CD14-positive monocyte (primary cell): ENCODE measurements at regions not wholly inside any gene's neighbourhood (a gene's known extent, or its start where the extent isn't known, plus 50 kb on each side); places are given as distances from the start of the nearest gene placed in this dataset.

Experiments used
- DNase-seq, 3 donors: peaks; one replicate each; pipeline ENCODE4 v3.0.0-alpha.2; 2011 to 2022
- H2AFZ ChIP-seq: 2 replicates; pipeline ENCODE4 v1.6.0; 2012; ENCODE audit warnings: mild to moderate bottlenecking, low read depth, low read length, inconsistent platforms; ENCODE audit not compliant: insufficient read depth, poor library complexity, severe bottlenecking
- H3K27ac ChIP-seq, 2 donors: 1 replicate in 1 of 2; 2 replicates in 1 of 2; pipeline ENCODE4 v1.5.1; 2012 to 2013; ENCODE audit warnings: low read length in 2 of 2, control low read depth in 1 of 2, inconsistent platforms in 1 of 2, low read depth in 1 of 2, mild to moderate bottlenecking in 1 of 2
- H3K27me3 ChIP-seq, 2 donors: one replicate each; pipeline versions ENCODE4 v1.6.0 to v1.6.1; 2011 to 2013; ENCODE audit warnings: low read length in 2 of 2; ENCODE audit not compliant: control insufficient read depth in 2 of 2, insufficient read depth in 2 of 2
- H3K36me3 ChIP-seq, 2 donors: replicated peaks in 1 of 2; 1 replicate in 1 of 2; 2 replicates in 1 of 2; pipeline versions ENCODE4 v1.5.1 to v1.6.1; 2012 to 2013; ENCODE audit warnings: low read length in 2 of 2, control low read depth in 1 of 2, inconsistent platforms in 1 of 2, mild to moderate bottlenecking in 1 of 2; ENCODE audit not compliant: insufficient read depth in 2 of 2, control insufficient read depth in 1 of 2
- H3K4me1 ChIP-seq, 2 donors: 1 replicate in 1 of 2; 2 replicates in 1 of 2; pipeline versions ENCODE4 v1.5.1 to v1.6.1; 2012 to 2013; ENCODE audit warnings: low read length in 2 of 2, control low read depth in 1 of 2, inconsistent platforms in 1 of 2, mild to moderate bottlenecking in 1 of 2, moderate library complexity in 1 of 2; ENCODE audit not compliant: insufficient read depth in 2 of 2, control insufficient read depth in 1 of 2
- H3K4me2 ChIP-seq: replicated peaks from 2 replicates; pipeline ENCODE3; 2012; ENCODE audit warnings: low read length, moderate library complexity, mild to moderate bottlenecking; ENCODE audit not compliant: poor library complexity, severe bottlenecking; ENCODE audit errors: extremely low read depth
- H3K4me3 ChIP-seq, 3 experiments: fragments of 200-600 bp in 1 of 3; sonication (generic) in 1 of 3; replicated peaks in 1 of 3; 1 replicate in 2 of 3; 2 replicates in 1 of 3; pipeline ENCODE4 v1.5.1; 2011 to 2013; ENCODE audit warnings: low read length in 3 of 3, mild to moderate bottlenecking in 3 of 3, control low read depth in 2 of 3, low read depth in 2 of 3, inconsistent platforms in 1 of 3, moderate library complexity in 1 of 3
- H3K79me2 ChIP-seq: 2 replicates; pipeline ENCODE4 v1.6.0; 2012; ENCODE audit warnings: mild to moderate bottlenecking, control low read depth, inconsistent platforms, low read length, moderate library complexity; ENCODE audit not compliant: insufficient read depth
- H3K9ac ChIP-seq: 2 replicates; pipeline ENCODE4 v1.6.0; 2017; ENCODE audit warnings: low read length, mild to moderate bottlenecking; ENCODE audit not compliant: insufficient read depth, poor library complexity, severe bottlenecking
- H3K9me3 ChIP-seq, 2 donors: replicated peaks in 1 of 2; 1 replicate in 1 of 2; 2 replicates in 1 of 2; pipeline versions ENCODE4 v1.5.1 to v1.6.1; 2012 to 2013; ENCODE audit warnings: low read length in 2 of 2, control low read depth in 1 of 2; ENCODE audit not compliant: control insufficient read depth in 1 of 2, insufficient read depth in 1 of 2
- H4K20me1 ChIP-seq: 2 replicates; pipeline ENCODE4 v1.6.0; 2012; ENCODE audit warnings: mild to moderate bottlenecking, low read length, control low read depth, moderate library complexity; ENCODE audit not compliant: insufficient read depth
- H3K27ac Mint-ChIP-seq, 7 donors: one replicate each; pipeline ENCODE4 v1.8.0; 2020; ENCODE audit warnings: mild to moderate bottlenecking in 7 of 7, mixed read lengths in 7 of 7, moderate library complexity in 6 of 7, inconsistent platforms in 2 of 7
- H3K27me3 Mint-ChIP-seq, 3 donors: one replicate each; pipeline ENCODE4 v1.8.0; 2021 to 2022; ENCODE audit warnings: low read depth in 3 of 3, mild to moderate bottlenecking in 3 of 3, mixed read lengths in 3 of 3, moderate library complexity in 3 of 3, inconsistent platforms in 1 of 3
- H3K36me3 Mint-ChIP-seq, 2 donors: one replicate each; pipeline ENCODE4 v1.8.0; 2020; ENCODE audit warnings: mixed read lengths in 2 of 2, inconsistent platforms in 1 of 2, mild to moderate bottlenecking in 1 of 2
- H3K4me1 Mint-ChIP-seq: one replicate; pipeline ENCODE4 v1.8.0; 2020; ENCODE audit warnings: mild to moderate bottlenecking, mixed read lengths
- H3K4me3 Mint-ChIP-seq, 2 donors: one replicate each; pipeline ENCODE4 v1.8.0; 2020; ENCODE audit warnings: mild to moderate bottlenecking in 2 of 2, mixed read lengths in 2 of 2, moderate library complexity in 1 of 2
- H3K9me3 Mint-ChIP-seq, 7 donors: one replicate each; pipeline ENCODE4 v1.8.0; 2020 to 2022; ENCODE audit warnings: mixed read lengths in 7 of 7, mild to moderate bottlenecking in 6 of 7, moderate library complexity in 6 of 7, inconsistent platforms in 2 of 7
- CTCF ChIP-seq: fragments of 200-600 bp; IDR thresholded peaks from one replicate; pipeline ENCODE4 v1.8.0; 2022; ENCODE audit warnings: antibody characterized with exemption, mild to moderate bottlenecking
- WGBS: methylation state at CpG from one replicate; pipeline ENCODE4 v1.1.5; 2013; ENCODE audit warnings: missing lambda C conversion rate; ENCODE audit not compliant: insufficient coverage; 5-methylcytosine and 5-hydroxymethylcytosine counted together
- intact Hi-C, 2 donors: fragments of 100-400 bp; cut with micrococcal nuclease; formaldehyde crosslinking; loops; one replicate each; pipeline versions ENCODE4 v1.15.0 to v1.15.1; 2023

GRCh38 chr13:76338003-76338402 lies 548.2 kb downstream of the KCTD12 start:
- Histone ChIP-seq H3K9ac (no peak overlapping the region), H3K4me2 (no peak overlapping the region), H3K36me3 (no peaks in the 10 kb centered on the region), H3K79me2 (no peaks in the 10 kb centered on the region), H3K27ac (no peak overlapping the region), H4K20me1 (no peaks in the 10 kb centered on the region), H2AFZ (no peak overlapping the region), H3K4me3 (no peak overlapping the region), H3K4me1 (no peaks in the 10 kb centered on the region), H3K9me3 (peaks cover 0 to 8% of the 10 kb centered on the region in 2 donors), H3K27me3 (no peaks in the 10 kb centered on the region)
- TF ChIP-seq CTCF: no peak
- Mint-ChIP-seq H3K4me3 (no peak overlapping the region), H3K27ac (no peak overlapping the region), H3K9me3 (peaks cover 0 to 9% (median 3%) of the 10 kb centered on the region in 7 donors), H3K36me3 (no peaks in the 10 kb centered on the region), H3K4me1 (no peaks in the 10 kb centered on the region), H3K27me3 (peaks cover 0 to 2% (median 0%) of the 10 kb centered on the region in 3 donors)
- no CpG with 5 or more reads among the region's 2 CpGs for WGBS
- DNase-seq: no peak
- intact Hi-C loops: no loop called here

- H3K9me3 ChIP-seq: peaks cover 0 to under 1% of the 10 kb centered on the region in 2 donors
Measured at GRCh38 chr13:76336889-76337844, 549.0 kb downstream of the KCTD12 start.

More at GRCh38 chr13:76336889-76337844, 549.0 kb downstream of the KCTD12 start:
- Mint-ChIP-seq H3K27ac (no peak overlapping the region), H3K36me3 (no peaks in the 10 kb centered on the region), H3K27me3 (peaks cover 0 to 2% (median 0%) of the 10 kb centered on the region in 3 donors), H3K4me1 (peaks cover 2% of the 10 kb centered on the region), H3K4me3 (no peak overlapping the region), H3K9me3 (peaks cover 0 to 2% (median 0%) of the 10 kb centered on the region in 7 donors)
- no peak overlapping the region for H3K4me3 ChIP-seq
- DNase-seq: no peak
- WGBS: 100% methylated on average over 1 of the region's 2 CpGs
- intact Hi-C loops: no loop called here
- no peaks in the 10 kb centered on the region for H4K20me1 ChIP-seq
- H3K27me3 ChIP-seq: no peaks in the 10 kb centered on the region
- H3K9ac ChIP-seq: no peak overlapping the region
- no peaks in the 10 kb centered on the region for H3K36me3 ChIP-seq
- TF ChIP-seq CTCF: no peak
- H3K27ac ChIP-seq: no peak overlapping the region
- H3K4me2 ChIP-seq: no peak overlapping the region
- no peak overlapping the region for H2AFZ ChIP-seq
- no peaks in the 10 kb centered on the region for H3K79me2 ChIP-seq
- H3K4me1 ChIP-seq: no peaks in the 10 kb centered on the region
